ENCODE measurements at regions not wholly inside any gene's neighbourhood (a gene's known extent, or its start where the extent isn't known, plus 50 kb on each side); places are given as distances from the start of the nearest gene placed in this dataset.
"Not testable (repeated sequence)": the region's sequence is repeated elsewhere in the genome, so short reads cannot be mapped to it uniquely, and the experiment has no call there.

- not testable (repeated sequence) for H3K23ac ChIP-seq (ENCODE audit: low read length); H3K36me3 ChIP-seq (ENCODE audit: control insufficient read depth, insufficient read depth, low read length); DNase-seq; H3K18ac ChIP-seq (ENCODE audit: low read length); H2BK15ac ChIP-seq (replicated peaks; ENCODE audit: low read depth); H3K27me3 ChIP-seq (ENCODE audit: insufficient read depth, low read length, poor library complexity); H2BK5ac ChIP-seq (ENCODE audit: low read length); H3K56ac ChIP-seq (ENCODE audit: low read length); H2BK120ac ChIP-seq (ENCODE audit: low read depth, low read length); H3K9ac ChIP-seq (ENCODE audit: low read length); H3K4me1 ChIP-seq (ENCODE audit: control insufficient read depth, low read depth, low read length); H3K79me2 ChIP-seq (ENCODE audit: control insufficient read depth, insufficient read depth, low read length); H3K4me3 ChIP-seq (ENCODE audit: low read length); H3K27ac ChIP-seq (ENCODE audit: low read depth, low read length); H4K8ac ChIP-seq (ENCODE audit: low read depth, low read length); H3K79me1 ChIP-seq (ENCODE audit: low read length); H4K5ac ChIP-seq (ENCODE audit: low read length); H3K4me2 ChIP-seq (ENCODE audit: low read length); H2AK5ac ChIP-seq (ENCODE audit: low read length); H3K4ac ChIP-seq (ENCODE audit: low read depth, low read length)
- no CpG with 5 or more reads among the region's 27 CpGs for WGBS (ENCODE audit: extremely low coverage, insufficient coverage, low lambda C conversion rate)
Observed at GRCh38 chr12:131299370-131299701, 345.6 kb downstream of the ADGRD1 start.

GRCh38 chr12:131303576-131303975 lies 349.9 kb downstream of the ADGRD1 start:
- H2AK5ac ChIP-seq (ENCODE audit: low read length); H3K79me2 ChIP-seq (ENCODE audit: control insufficient read depth, insufficient read depth, low read length); H3K9ac ChIP-seq (ENCODE audit: low read length); H2BK15ac ChIP-seq (replicated peaks; ENCODE audit: low read depth); H3K27me3 ChIP-seq (ENCODE audit: insufficient read depth, low read length, poor library complexity); H3K4me2 ChIP-seq (ENCODE audit: low read length); H3K4ac ChIP-seq (ENCODE audit: low read depth, low read length); H3K79me1 ChIP-seq (ENCODE audit: low read length); H4K5ac ChIP-seq (ENCODE audit: low read length); H4K8ac ChIP-seq (ENCODE audit: low read depth, low read length); H3K27ac ChIP-seq (ENCODE audit: low read depth, low read length); H2BK120ac ChIP-seq (ENCODE audit: low read depth, low read length); H3K36me3 ChIP-seq (ENCODE audit: control insufficient read depth, insufficient read depth, low read length); H2BK5ac ChIP-seq (ENCODE audit: low read length); H3K18ac ChIP-seq (ENCODE audit: low read length); DNase-seq; H3K23ac ChIP-seq (ENCODE audit: low read length); H3K56ac ChIP-seq (ENCODE audit: low read length); H3K4me3 ChIP-seq (ENCODE audit: low read length); H3K4me1 ChIP-seq (ENCODE audit: control insufficient read depth, low read depth, low read length): not testable (repeated sequence)
- WGBS (ENCODE audit: extremely low coverage, insufficient coverage, low lambda C conversion rate) = 100% methylated on average over 1 of the region's 5 CpGs

- H3K79me1 ChIP-seq (ENCODE audit: low read length); DNase-seq; H3K9ac ChIP-seq (ENCODE audit: low read length); H3K36me3 ChIP-seq (ENCODE audit: control insufficient read depth, insufficient read depth, low read length); H3K27ac ChIP-seq (ENCODE audit: low read depth, low read length); H3K18ac ChIP-seq (ENCODE audit: low read length); H2BK120ac ChIP-seq (ENCODE audit: low read depth, low read length); H3K27me3 ChIP-seq (ENCODE audit: insufficient read depth, low read length, poor library complexity); H3K23ac ChIP-seq (ENCODE audit: low read length); H2BK15ac ChIP-seq (replicated peaks; ENCODE audit: low read depth); H3K79me2 ChIP-seq (ENCODE audit: control insufficient read depth, insufficient read depth, low read length); H4K8ac ChIP-seq (ENCODE audit: low read depth, low read length); H3K4me1 ChIP-seq (ENCODE audit: control insufficient read depth, low read depth, low read length); H3K56ac ChIP-seq (ENCODE audit: low read length); H4K5ac ChIP-seq (ENCODE audit: low read length); H3K4me2 ChIP-seq (ENCODE audit: low read length); H3K4me3 ChIP-seq (ENCODE audit: low read length); H2BK5ac ChIP-seq (ENCODE audit: low read length); H3K4ac ChIP-seq (ENCODE audit: low read depth, low read length); H2AK5ac ChIP-seq (ENCODE audit: low read length): not testable (repeated sequence)
- WGBS (ENCODE audit: extremely low coverage, insufficient coverage, low lambda C conversion rate) = no CpG with 5 or more reads among the region's 6 CpGs
Observed at GRCh38 chr12:131304642-131305041, 350.9 kb downstream of the ADGRD1 start.

- DNase-seq = no peak
Observed at GRCh38 chr12:131309700-131310099, 356.0 kb downstream of the ADGRD1 start.

GRCh38 chr12:131310227-131310969 lies 356.7 kb downstream of the ADGRD1 start:
- H3K56ac ChIP-seq (ENCODE audit: low read length); H3K23ac ChIP-seq (ENCODE audit: low read length); H3K4me3 ChIP-seq (ENCODE audit: low read length); H3K27ac ChIP-seq (ENCODE audit: low read depth, low read length); H4K8ac ChIP-seq (ENCODE audit: low read depth, low read length); H2BK5ac ChIP-seq (ENCODE audit: low read length); H3K9ac ChIP-seq (ENCODE audit: low read length); H3K4me1 ChIP-seq (ENCODE audit: control insufficient read depth, low read depth, low read length); H3K36me3 ChIP-seq (ENCODE audit: control insufficient read depth, insufficient read depth, low read length); H3K79me1 ChIP-seq (ENCODE audit: low read length); H3K4ac ChIP-seq (ENCODE audit: low read depth, low read length); H3K4me2 ChIP-seq (ENCODE audit: low read length); H4K5ac ChIP-seq (ENCODE audit: low read length); H2BK15ac ChIP-seq (replicated peaks; ENCODE audit: low read depth); H3K27me3 ChIP-seq (ENCODE audit: insufficient read depth, low read length, poor library complexity); H2AK5ac ChIP-seq (ENCODE audit: low read length); H2BK120ac ChIP-seq (ENCODE audit: low read depth, low read length); DNase-seq; H3K18ac ChIP-seq (ENCODE audit: low read length); H3K79me2 ChIP-seq (ENCODE audit: control insufficient read depth, insufficient read depth, low read length): not testable (repeated sequence)
- WGBS (ENCODE audit: extremely low coverage, insufficient coverage, low lambda C conversion rate) = no CpG with 5 or more reads among the region's 22 CpGs

More at GRCh38 chr12:131309700-131310099, 356.0 kb downstream of the ADGRD1 start:
- Histone ChIP-seq H2AK5ac (ENCODE audit: low read length) (no peak overlapping the region), H3K18ac (ENCODE audit: low read length) (no peak overlapping the region), H3K23ac (ENCODE audit: low read length) (no peak overlapping the region), H2BK120ac (ENCODE audit: low read depth, low read length) (no peak overlapping the region), H3K36me3 (ENCODE audit: control insufficient read depth, insufficient read depth, low read length) (no peaks in the 10 kb centered on the region), H4K5ac (ENCODE audit: low read length) (no peak overlapping the region), H3K4me1 (ENCODE audit: control insufficient read depth, low read depth, low read length) (no peaks in the 10 kb centered on the region), H2BK5ac (ENCODE audit: low read length) (no peak overlapping the region), H3K4me3 (ENCODE audit: low read length) (no peak overlapping the region), H2BK15ac (replicated peaks; ENCODE audit: low read depth) (no peak overlapping the region), H3K4ac (ENCODE audit: low read depth, low read length) (no peak overlapping the region), H3K79me1 (ENCODE audit: low read length) (no peaks in the 10 kb centered on the region), H4K8ac (ENCODE audit: low read depth, low read length) (no peak overlapping the region), H3K79me2 (ENCODE audit: control insufficient read depth, insufficient read depth, low read length) (no peaks in the 10 kb centered on the region), H3K27me3 (ENCODE audit: insufficient read depth, low read length, poor library complexity) (no peaks in the 10 kb centered on the region), H3K4me2 (ENCODE audit: low read length) (no peak overlapping the region), H3K9ac (ENCODE audit: low read length) (no peak overlapping the region), H3K27ac (ENCODE audit: low read depth, low read length) (no peak overlapping the region), H3K56ac (ENCODE audit: low read length) (no peak overlapping the region)
- no CpG with 5 or more reads among the region's 5 CpGs for WGBS (ENCODE audit: extremely low coverage, insufficient coverage, low lambda C conversion rate)

- H2BK15ac ChIP-seq (replicated peaks; ENCODE audit: low read depth); H3K27ac ChIP-seq (ENCODE audit: low read depth, low read length); H2BK5ac ChIP-seq (ENCODE audit: low read length); H3K79me1 ChIP-seq (ENCODE audit: low read length); H3K4ac ChIP-seq (ENCODE audit: low read depth, low read length); H2BK120ac ChIP-seq (ENCODE audit: low read depth, low read length); H3K4me1 ChIP-seq (ENCODE audit: control insufficient read depth, low read depth, low read length); H3K18ac ChIP-seq (ENCODE audit: low read length); H3K9ac ChIP-seq (ENCODE audit: low read length); H4K8ac ChIP-seq (ENCODE audit: low read depth, low read length); H3K56ac ChIP-seq (ENCODE audit: low read length); H3K27me3 ChIP-seq (ENCODE audit: insufficient read depth, low read length, poor library complexity); H3K36me3 ChIP-seq (ENCODE audit: control insufficient read depth, insufficient read depth, low read length); H2AK5ac ChIP-seq (ENCODE audit: low read length); H3K4me2 ChIP-seq (ENCODE audit: low read length); H3K4me3 ChIP-seq (ENCODE audit: low read length); H3K79me2 ChIP-seq (ENCODE audit: control insufficient read depth, insufficient read depth, low read length); H4K5ac ChIP-seq (ENCODE audit: low read length); H3K23ac ChIP-seq (ENCODE audit: low read length): not testable (repeated sequence)
- WGBS (ENCODE audit: extremely low coverage, insufficient coverage, low lambda C conversion rate) = no CpG with 5 or more reads among the region's 12 CpGs
- DNase-seq = peak; percentile 65
Observed at GRCh38 chr12:131311279-131311722, 357.6 kb downstream of the ADGRD1 start.

Data from mesendoderm (in vitro differentiated cells).